H9 (cell line): ENCODE measurements at regions not wholly inside any gene's neighbourhood (a gene's known extent, or its start where the extent isn't known, plus 50 kb on each side); places are given as distances from the start of the nearest gene placed in this dataset.

Experiments used
- DNase-seq: peaks from one replicate; pipeline ENCODE4 v3.0.0-alpha.2; 2017
- H2AFZ ChIP-seq: one replicate; pipeline ENCODE4 v1.6.1; 2013; ENCODE audit warnings: mild to moderate bottlenecking, low read length, control low read depth, moderate library complexity
- H2AK5ac ChIP-seq: 2 replicates; pipeline ENCODE4 v1.6.1; 2013; ENCODE audit warnings: low read length, control low read depth, mixed read lengths; ENCODE audit not compliant: insufficient read length
- H2BK120ac ChIP-seq: one replicate; pipeline ENCODE4 v1.6.1; 2013; ENCODE audit warnings: low read depth, mild to moderate bottlenecking, low read length, control low read depth, inconsistent platforms; ENCODE audit not compliant: poor library complexity, severe bottlenecking
- H2BK12ac ChIP-seq: 2 replicates; pipeline ENCODE4 v1.6.1; 2013; ENCODE audit warnings: low read length, control low read depth, mixed read lengths, low read depth; ENCODE audit not compliant: insufficient read length
- H2BK15ac ChIP-seq: 2 replicates; pipeline ENCODE4 v1.6.1; 2013; ENCODE audit warnings: low read depth, low read length, control low read depth
- H2BK20ac ChIP-seq: one replicate; pipeline ENCODE4 v1.6.1; 2013; ENCODE audit warnings: low read depth, mild to moderate bottlenecking, low read length, control low read depth, inconsistent platforms; ENCODE audit not compliant: poor library complexity, severe bottlenecking
- H2BK5ac ChIP-seq: 2 replicates; pipeline ENCODE4 v1.6.1; 2013; ENCODE audit warnings: low read length, control low read depth, mixed read lengths; ENCODE audit not compliant: insufficient read length
- H3K14ac ChIP-seq: 2 replicates; pipeline ENCODE4 v1.6.1; 2013; ENCODE audit warnings: low read length, control low read depth; ENCODE audit not compliant: insufficient read depth
- H3K18ac ChIP-seq: 2 replicates; pipeline ENCODE4 v1.6.1; 2013; ENCODE audit warnings: low read depth, mild to moderate bottlenecking, mixed read lengths, low read length, control low read depth; ENCODE audit not compliant: insufficient read length
- H3K23ac ChIP-seq: 2 replicates; pipeline ENCODE4 v1.6.1; 2013; ENCODE audit warnings: low read length, control low read depth, mixed read lengths, low read depth; ENCODE audit not compliant: insufficient read length
- H3K23me2 ChIP-seq: 2 replicates; pipeline ENCODE4 v1.6.1; 2013; ENCODE audit warnings: low read depth, mild to moderate bottlenecking, mixed read lengths, low read length, control low read depth; ENCODE audit not compliant: insufficient read length, poor library complexity, severe bottlenecking
- H3K27ac ChIP-seq: 2 replicates; pipeline ENCODE4 v1.5.1; 2013; ENCODE audit warnings: low read length, control low read depth, mixed read lengths, low read depth; ENCODE audit not compliant: insufficient read length
- H3K27me3 ChIP-seq: 2 replicates; pipeline ENCODE4 v1.6.1; 2013; ENCODE audit warnings: low read length, control low read depth, inconsistent platforms; ENCODE audit not compliant: insufficient read depth
- H3K4ac ChIP-seq: 2 replicates; pipeline ENCODE4 v1.6.1; 2013; ENCODE audit warnings: low read depth, mild to moderate bottlenecking, control low read depth, inconsistent platforms, low read length, moderate library complexity
- H3K4me1 ChIP-seq: 2 replicates; pipeline ENCODE4 v1.6.1; 2013; ENCODE audit warnings: low read length, control low read depth, inconsistent platforms; ENCODE audit not compliant: insufficient read depth
- H3K4me2 ChIP-seq: 2 replicates; pipeline ENCODE4 v1.6.1; 2013; ENCODE audit warnings: low read length, control low read depth, mixed read lengths; ENCODE audit not compliant: insufficient read length, insufficient read depth
- H3K56ac ChIP-seq: 2 replicates; pipeline ENCODE4 v1.6.1; 2013; ENCODE audit warnings: low read depth, mild to moderate bottlenecking, mixed read lengths, low read length, control low read depth; ENCODE audit not compliant: insufficient read length
- H3K79me1 ChIP-seq: 2 replicates; pipeline ENCODE4 v1.6.1; 2013; ENCODE audit warnings: low read depth, mild to moderate bottlenecking, moderate library complexity, low read length, control low read depth, inconsistent platforms; ENCODE audit not compliant: insufficient read depth, poor library complexity, severe bottlenecking
- H3K79me2 ChIP-seq: 2 replicates; pipeline ENCODE4 v1.6.1; 2013; ENCODE audit warnings: low read length, control low read depth, inconsistent platforms; ENCODE audit not compliant: insufficient read depth
- H3K9ac ChIP-seq: 2 replicates; pipeline ENCODE4 v1.6.1; 2013; ENCODE audit warnings: low read length, control low read depth, mixed read lengths; ENCODE audit not compliant: insufficient read length; ENCODE audit errors: extremely low read depth
- H3K9me3 ChIP-seq: one replicate; pipeline ENCODE4 v1.6.1; 2013; ENCODE audit warnings: low read depth, low read length, inconsistent platforms; ENCODE audit not compliant: control insufficient read depth
- H3T11ph ChIP-seq: one replicate; pipeline ENCODE4 v1.6.1; 2013; ENCODE audit warnings: mild to moderate bottlenecking, low read length, control low read depth, inconsistent platforms
- H4K20me1 ChIP-seq: one replicate; pipeline ENCODE4 v1.6.1; 2013; ENCODE audit not compliant: control insufficient read depth, insufficient read length, insufficient read depth
- H4K5ac ChIP-seq: 2 replicates; pipeline ENCODE4 v1.6.1; 2013; ENCODE audit warnings: low read depth, mild to moderate bottlenecking, mixed read lengths, low read length, control low read depth; ENCODE audit not compliant: insufficient read length
- H4K8ac ChIP-seq: replicated peaks from 2 replicates; pipeline ENCODE4 v1.6.1; 2013; ENCODE audit warnings: low read length, control low read depth, mixed read lengths, low read depth; ENCODE audit not compliant: insufficient read length
- H4K91ac ChIP-seq: 2 replicates; pipeline ENCODE4 v1.6.1; 2013; ENCODE audit warnings: low read depth, mild to moderate bottlenecking, moderate library complexity, mixed read lengths, low read length, control low read depth; ENCODE audit not compliant: insufficient read length
- H3K27ac Mint-ChIP-seq, 3 experiments: 2 replicates in 2 of 3; 3 replicates in 1 of 3; pipeline ENCODE4 v1.8.0; 2020 to 2021; ENCODE audit warnings: mixed read lengths in 3 of 3, mild to moderate bottlenecking in 1 of 3, moderate library complexity in 1 of 3
- H3K27me3 Mint-ChIP-seq: 2 replicates; pipeline ENCODE4 v1.8.0; 2021; ENCODE audit warnings: low read depth, mild to moderate bottlenecking, moderate library complexity, mixed read lengths
- H3K36me3 Mint-ChIP-seq, 3 experiments: 2 replicates in 2 of 3; 3 replicates in 1 of 3; pipeline ENCODE4 v1.8.0; 2020 to 2021; ENCODE audit warnings: low read depth in 3 of 3, mixed read lengths in 3 of 3; ENCODE audit not compliant: insufficient read depth in 1 of 3
- H3K4me1 Mint-ChIP-seq, 2 experiments: 2 replicates each; pipeline ENCODE4 v1.8.0; 2020; ENCODE audit warnings: mixed read lengths in 2 of 2
- H3K4me3 Mint-ChIP-seq, 2 experiments: 2 replicates in 1 of 2; 3 replicates in 1 of 2; pipeline ENCODE4 v1.8.0; 2020 to 2021; ENCODE audit warnings: mild to moderate bottlenecking in 2 of 2, mixed read lengths in 2 of 2, moderate library complexity in 1 of 2
- H3K9me3 Mint-ChIP-seq, 2 experiments: 2 replicates in 1 of 2; 3 replicates in 1 of 2; pipeline ENCODE4 v1.8.0; 2020; ENCODE audit warnings: mild to moderate bottlenecking in 2 of 2, mixed read lengths in 2 of 2, moderate library complexity in 1 of 2
- CTCF ChIP-seq: fragments of 200-600 bp; sonication (generic); conservative IDR thresholded peaks from 3 replicates; pipeline ENCODE4 v1.8.0; 2021; ENCODE audit warnings: antibody characterized with exemption, mild to moderate bottlenecking
- WGBS: extraction: QIAGEN DNeasy Blood & Tissue Kit; methylation state at CpG from one replicate; pipeline ENCODE4 v1.1.7; 2013; ENCODE audit warnings: missing lambda C conversion rate, low lambda C conversion rate, mixed read lengths; ENCODE audit not compliant: insufficient read length; ENCODE audit errors: extremely low coverage; 5-methylcytosine and 5-hydroxymethylcytosine counted together

- TF ChIP-seq CTCF = no peak
Measured at GRCh38 chr10:16360001-16360400, 76.8 kb upstream of the PTER start.

More at GRCh38 chr10:16360001-16360400, 76.8 kb upstream of the PTER start:
- Histone ChIP-seq H4K20me1 (no peaks in the 10 kb centered on the region), H3K27me3 (no peaks in the 10 kb centered on the region), H2BK15ac (no peak overlapping the region), H3K4ac (no peak overlapping the region), H3K9ac (no peak overlapping the region), H4K5ac (no peak overlapping the region), H3K56ac (no peak overlapping the region), H3K27ac (no peak overlapping the region), H2AK5ac (no peak overlapping the region), H3K79me1 (no peaks in the 10 kb centered on the region), H3T11ph (no peak overlapping the region), H2BK120ac (no peak overlapping the region), H3K23ac (no peak overlapping the region), H2BK20ac (no peak overlapping the region), H3K4me2 (no peak overlapping the region), H3K4me1 (no peaks in the 10 kb centered on the region), H4K8ac (no peak overlapping the region), H2BK5ac (no peak overlapping the region), H2AFZ (no peak overlapping the region), H3K23me2 (no peaks in the 10 kb centered on the region), H3K14ac (no peak overlapping the region), H3K79me2 (no peaks in the 10 kb centered on the region), H3K18ac (no peak overlapping the region), H2BK12ac (no peak overlapping the region), H3K9me3 (peaks cover 6% of the 10 kb centered on the region), H4K91ac (no peak overlapping the region)
- H3K27me3 Mint-ChIP-seq = no peaks in the 10 kb centered on the region
- peaks cover 14 to 29% (median 27%) of the 10 kb centered on the region in 3 experiments for H3K36me3 Mint-ChIP-seq
- peak; percentile 27 for DNase-seq
- no CpG with 5 or more reads among the region's 3 CpGs for WGBS
- no peak overlapping the region for H3K4me3 Mint-ChIP-seq
- peaks cover 5 to 7% of the 10 kb centered on the region in 2 experiments for H3K4me1 Mint-ChIP-seq
- H3K9me3 Mint-ChIP-seq = peaks cover 11 to 14% of the 10 kb centered on the region in 2 experiments
- 0 out of 7 replicates have a peak overlapping the region, but pooled peaks of 1 of the 3 experiments have one; percentile 0 for H3K27ac Mint-ChIP-seq
